ENCODE measurements at regions not wholly inside any gene's neighbourhood (a gene's known extent, or its start where the extent isn't known, plus 50 kb on each side); places are given as distances from the start of the nearest gene placed in this dataset.

- peak; percentile 39 for DNase-seq (ENCODE audit: low read depth)
These were observed 659.2 kb downstream of the HDGFL1 start for GRCh38 chr6:23228439-23229024.

GRCh38 chr6:23243854-23244253 is 674.5 kb downstream of the HDGFL1 start:
- DNase-seq (ENCODE audit: low read depth) = no peak

- peak; percentile 91 for DNase-seq (ENCODE audit: low read depth)
These were observed 674.9 kb downstream of the HDGFL1 start for GRCh38 chr6:23244300-23244699.

GRCh38 chr6:23245572-23245971 is 676.2 kb downstream of the HDGFL1 start:
- DNase-seq (ENCODE audit: low read depth) = peak; percentile 12

GRCh38 chr6:23246896-23247295 is 677.5 kb downstream of the HDGFL1 start:
- no peak for DNase-seq (ENCODE audit: low read depth)

GRCh38 chr6:23250556-23250955 is 681.2 kb downstream of the HDGFL1 start:
- no peak for DNase-seq (ENCODE audit: low read depth)

GRCh38 chr6:23262864-23263263 is 693.5 kb downstream of the HDGFL1 start:
- no peak for DNase-seq (ENCODE audit: low read depth)

- DNase-seq (ENCODE audit: low read depth) = no peak
These were observed 695.9 kb downstream of the HDGFL1 start for GRCh38 chr6:23265270-23265669.

GRCh38 chr6:23266536-23266935 is 697.2 kb downstream of the HDGFL1 start:
- no peak for DNase-seq (ENCODE audit: low read depth)

- no peak for DNase-seq (ENCODE audit: low read depth)
These were observed 698.3 kb downstream of the HDGFL1 start for GRCh38 chr6:23267651-23268050.

GRCh38 chr6:23268348-23268747 is 699.0 kb downstream of the HDGFL1 start:
- no peak for DNase-seq (ENCODE audit: low read depth)

- peak; percentile 52 for DNase-seq (ENCODE audit: low read depth)
These were observed 700.1 kb downstream of the HDGFL1 start for GRCh38 chr6:23269436-23269835.

- no peak for DNase-seq (ENCODE audit: low read depth)
These were observed 703.2 kb downstream of the HDGFL1 start for GRCh38 chr6:23272536-23272935.

GRCh38 chr6:23277521-23278179 is 708.3 kb downstream of the HDGFL1 start:
- no peak for DNase-seq (ENCODE audit: low read depth)

GRCh38 chr6:23278180-23278532 is 708.8 kb downstream of the HDGFL1 start:
- no peak for DNase-seq (ENCODE audit: low read depth)

GRCh38 chr6:23280437-23280836 is 711.1 kb downstream of the HDGFL1 start:
- DNase-seq (ENCODE audit: low read depth) = no peak

- no peak for DNase-seq (ENCODE audit: low read depth)
These were observed 713.1 kb downstream of the HDGFL1 start for GRCh38 chr6:23282252-23283021.

- DNase-seq (ENCODE audit: low read depth) = no peak
These were observed 724.3 kb downstream of the HDGFL1 start for GRCh38 chr6:23293653-23294052.

GRCh38 chr6:23301556-23301955 is 732.2 kb downstream of the HDGFL1 start:
- peak; percentile 41 for DNase-seq (ENCODE audit: low read depth)

- no peak for DNase-seq (ENCODE audit: low read depth)
These were observed 733.1 kb downstream of the HDGFL1 start for GRCh38 chr6:23302514-23302913.

- no peak for DNase-seq (ENCODE audit: low read depth)
These were observed 736.1 kb downstream of the HDGFL1 start for GRCh38 chr6:23305325-23305943.

- DNase-seq (ENCODE audit: low read depth) = no peak
These were observed 737.0 kb downstream of the HDGFL1 start for GRCh38 chr6:23306251-23306950.
